Fibroblast of lung (primary cell): ENCODE measurements at regions not wholly inside any gene's neighbourhood (a gene's known extent, or its start where the extent isn't known, plus 50 kb on each side); places are given as distances from the start of the nearest gene placed in this dataset.

Experiments
- CTCF ChIP-seq, 2 donors: IDR thresholded peaks in 1 of 2; conservative IDR thresholded peaks in 1 of 2; 1 replicate in 1 of 2; 2 replicates in 1 of 2; pipeline ENCODE4 v1.5.1; 2011 to 2012; ENCODE audit warnings: low read length in 2 of 2, control low read depth in 1 of 2, inconsistent platforms in 1 of 2, low read depth in 1 of 2, mild to moderate bottlenecking in 1 of 2
- EZH2 ChIP-seq: IDR thresholded peaks from 2 replicates; pipeline ENCODE4 v1.5.1; 2012; ENCODE audit warnings: low read length, control low read depth, mild to moderate bottlenecking; ENCODE audit errors: missing control alignments

- TF ChIP-seq CTCF (conservative IDR thresholded peaks at IDR 0.05 in 1 of 2, IDR thresholded peaks at IDR 0.05 in 1 of 2; ENCODE audit: low read depth in 1 of 2, low read length in 2 of 2) = no peak
- TF ChIP-seq EZH2 = no peak
Observed at GRCh38 chr18:37948471-37948870, 382.9 kb upstream of the CELF4 start.
